ENCODE measurements at regions not wholly inside any gene's neighbourhood (a gene's known extent, or its start where the extent isn't known, plus 50 kb on each side); places are given as distances from the start of the nearest gene placed in this dataset.

GRCh38 chr16:65355706-65356105 is 233.8 kb upstream of the CDH11 start:
- H3K9me3 ChIP-seq (ENCODE audit: low read length) = no peaks in the 10 kb centered on the region
- no peaks in the 10 kb centered on the region for H3K27me3 ChIP-seq (ENCODE audit: low read length)
- H3K4me2 ChIP-seq (ENCODE audit: low read length) = no peak overlapping the region
- no peaks in the 10 kb centered on the region for H3K79me2 ChIP-seq (ENCODE audit: low read length)
- H3K4me3 ChIP-seq (ENCODE audit: low read length) = no peak overlapping the region
- no peak overlapping the region for H2AFZ ChIP-seq (ENCODE audit: low read length)
- no TSS peak for BruUV-seq (replicated peaks)
- POLR2A ChIA-PET (ENCODE audit: unreplicated experiment) = no interaction called here
- CTCF ChIA-PET = no interaction called here
- H3K4me1 ChIP-seq (ENCODE audit: insufficient read depth, low read length) = no peaks in the 10 kb centered on the region
- H3F3A ChIP-seq (ENCODE audit: low read length, unreplicated experiment) = no peaks in the 10 kb centered on the region
- H3K9me2 ChIP-seq (replicated peaks; ENCODE audit: low read length) = no peaks in the 10 kb centered on the region
- ATAC-seq (no peak), DNase-seq (no peak)
- H3K36me3 ChIP-seq (ENCODE audit: low read depth, low read length) = no peaks in the 10 kb centered on the region
- TF ChIP-seq CTCF (conservative IDR thresholded peaks at IDR 0.05; ENCODE audit: low read depth, low read length) (no peak), EZH2phosphoT487 (IDR thresholded peaks at IDR 0.05; ENCODE audit: borderline replicate concordance, low read length) (no peak), EZH2 (IDR thresholded peaks at IDR 0.05; ENCODE audit: low read length, unreplicated experiment) (no peak)
- H3K9ac ChIP-seq (ENCODE audit: low read length) = no peak overlapping the region
- no peak overlapping the region for H3K27ac ChIP-seq (ENCODE audit: low read length)
- intact Hi-C loops (cut with micrococcal nuclease) = no loop called here
- H4K20me1 ChIP-seq (ENCODE audit: low read length) = no peaks in the 10 kb centered on the region

DNA sequence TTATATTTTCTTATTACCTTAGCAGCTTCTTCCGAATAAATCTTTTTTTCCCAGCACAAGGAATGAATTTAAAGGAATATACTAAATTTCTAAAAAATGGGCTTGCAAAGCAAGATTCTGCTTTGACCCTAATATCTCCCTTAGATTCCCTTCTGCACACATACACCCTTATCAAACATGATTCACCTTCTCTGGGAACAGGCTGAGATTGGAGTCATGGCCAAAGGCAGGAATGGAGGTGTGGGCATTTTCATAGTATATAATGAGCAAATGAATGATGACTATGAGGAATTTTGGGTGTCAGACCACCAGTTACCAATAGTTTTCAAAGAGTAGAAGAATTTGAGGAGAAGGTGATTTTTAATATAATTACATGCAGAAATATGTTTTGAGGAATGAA is 231.3 kb upstream of the CDH11 start:
- no peak for TF ChIP-seq EZH2phosphoT487 (IDR thresholded peaks at IDR 0.05; ENCODE audit: borderline replicate concordance, low read length)
- TF ChIP-seq EZH2 (IDR thresholded peaks at IDR 0.05; ENCODE audit: low read length, unreplicated experiment) = no peak
- no peak for TF ChIP-seq CTCF (conservative IDR thresholded peaks at IDR 0.05; ENCODE audit: low read depth, low read length)
- Histone ChIP-seq H3K79me2 (ENCODE audit: low read length) (no peaks in the 10 kb centered on the region), H3K9me2 (replicated peaks; ENCODE audit: low read length) (no peaks in the 10 kb centered on the region), H3K36me3 (ENCODE audit: low read depth, low read length) (no peaks in the 10 kb centered on the region), H3K9ac (ENCODE audit: low read length) (no peak overlapping the region), H2AFZ (ENCODE audit: low read length) (no peak overlapping the region), H4K20me1 (ENCODE audit: low read length) (no peaks in the 10 kb centered on the region), H3F3A (ENCODE audit: low read length, unreplicated experiment) (no peaks in the 10 kb centered on the region), H3K4me3 (ENCODE audit: low read length) (no peak overlapping the region), H3K4me2 (ENCODE audit: low read length) (no peak overlapping the region), H3K27me3 (ENCODE audit: low read length) (no peaks in the 10 kb centered on the region), H3K4me1 (ENCODE audit: insufficient read depth, low read length) (no peaks in the 10 kb centered on the region), H3K27ac (ENCODE audit: low read length) (no peak overlapping the region), H3K9me3 (ENCODE audit: low read length) (no peaks in the 10 kb centered on the region)
- DNase-seq (no peak), ATAC-seq (no peak)
- ChIA-PET POLR2A (ENCODE audit: unreplicated experiment) (no interaction called here), CTCF (no interaction called here)
- intact Hi-C loops (cut with micrococcal nuclease) = no loop called here
- no TSS peak for BruUV-seq (replicated peaks)

DNA sequence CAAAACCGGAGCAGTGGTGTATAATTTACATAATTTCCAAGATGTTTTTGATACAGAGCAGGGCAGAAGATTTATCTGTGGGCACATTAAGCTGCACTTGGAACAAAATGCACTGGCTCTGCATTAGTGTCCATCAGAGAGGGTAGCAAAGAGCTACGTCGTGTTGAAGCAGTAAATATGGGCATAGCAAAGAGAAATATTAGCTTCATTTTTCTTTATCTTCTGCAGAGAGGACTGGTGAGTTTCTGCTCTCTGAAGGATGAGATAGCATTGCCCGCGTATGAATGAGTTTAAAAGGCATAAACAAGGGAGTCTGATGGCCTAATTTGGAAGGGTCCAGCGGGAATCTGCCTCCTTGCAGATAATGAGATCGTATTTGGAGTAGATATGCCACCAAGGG is 227.8 kb upstream of the CDH11 start:
- no peak overlapping the region for H3K27ac ChIP-seq (ENCODE audit: low read length)
- H3K9ac ChIP-seq (ENCODE audit: low read length) = no peak overlapping the region
- H3K4me3 ChIP-seq (ENCODE audit: low read length) = no peak overlapping the region
- intact Hi-C loops (cut with micrococcal nuclease) = no loop called here
- no peak for TF ChIP-seq CTCF (conservative IDR thresholded peaks at IDR 0.05; ENCODE audit: low read depth, low read length)
- no peak for TF ChIP-seq EZH2 (IDR thresholded peaks at IDR 0.05; ENCODE audit: low read length, unreplicated experiment)
- TF ChIP-seq EZH2phosphoT487 (IDR thresholded peaks at IDR 0.05; ENCODE audit: borderline replicate concordance, low read length) = no peak
- H3K4me1 ChIP-seq (ENCODE audit: insufficient read depth, low read length) = no peaks in the 10 kb centered on the region
- ATAC-seq (no peak), DNase-seq (no peak)
- no peak overlapping the region for H3K4me2 ChIP-seq (ENCODE audit: low read length)
- H3F3A ChIP-seq (ENCODE audit: low read length, unreplicated experiment) = no peaks in the 10 kb centered on the region
- POLR2A ChIA-PET (ENCODE audit: unreplicated experiment) = interaction anchor here (0.7 kb wide), 1 partner anchor 506 kb away, joined by 8 read pairs; no protein-coding TSS in a partner anchor
- H3K79me2 ChIP-seq (ENCODE audit: low read length) = no peaks in the 10 kb centered on the region
- BruUV-seq (replicated peaks) = no TSS peak
- no peaks in the 10 kb centered on the region for H3K9me3 ChIP-seq (ENCODE audit: low read length)
- H4K20me1 ChIP-seq (ENCODE audit: low read length) = no peaks in the 10 kb centered on the region
- no peaks in the 10 kb centered on the region for H3K9me2 ChIP-seq (replicated peaks; ENCODE audit: low read length)
- no peak overlapping the region for H2AFZ ChIP-seq (ENCODE audit: low read length)
- H3K36me3 ChIP-seq (ENCODE audit: low read depth, low read length) = no peaks in the 10 kb centered on the region
- CTCF ChIA-PET = no interaction called here
- H3K27me3 ChIP-seq (ENCODE audit: low read length) = no peaks in the 10 kb centered on the region
